ENCODE measurements at regions not wholly inside any gene's neighbourhood (a gene's known extent, or its start where the extent isn't known, plus 50 kb on each side); places are given as distances from the start of the nearest gene placed in this dataset.

- no peak for DNase-seq
Measured at GRCh38 chr15:97350813-97351212, 609.7 kb upstream of the ARRDC4 start.

GRCh38 chr15:97383516-97383915 is 577.0 kb upstream of the ARRDC4 start:
- DNase-seq = peak; percentile 29

GRCh38 chr15:97386940-97387339 is 573.6 kb upstream of the ARRDC4 start:
- DNase-seq = no peak

GRCh38 chr15:97401195-97401594 is 559.3 kb upstream of the ARRDC4 start:
- no peak for DNase-seq

- DNase-seq = no peak
Measured at GRCh38 chr15:97401970-97402369, 558.5 kb upstream of the ARRDC4 start.

GRCh38 chr15:97406841-97407240 is 553.7 kb upstream of the ARRDC4 start:
- no peak for DNase-seq

GRCh38 chr15:97410897-97411575 is 549.5 kb upstream of the ARRDC4 start:
- DNase-seq = no peak

GRCh38 chr15:97420130-97420529 is 540.4 kb upstream of the ARRDC4 start:
- DNase-seq = no peak

- DNase-seq = no peak
Measured at GRCh38 chr15:97425596-97425995, 534.9 kb upstream of the ARRDC4 start.

- no peak for DNase-seq
Measured at GRCh38 chr15:97443101-97443500, 517.4 kb upstream of the ARRDC4 start.

GRCh38 chr15:97446138-97446537 is 514.4 kb upstream of the ARRDC4 start:
- no peak for DNase-seq

- DNase-seq = peak; percentile 35
Measured at GRCh38 chr15:97456521-97457202, 503.8 kb upstream of the ARRDC4 start.

- no peak for DNase-seq
Measured at GRCh38 chr15:97457203-97457847, 503.2 kb upstream of the ARRDC4 start.

GRCh38 chr15:97459771-97460170 is 500.7 kb upstream of the ARRDC4 start:
- DNase-seq = no peak

- DNase-seq = no peak
Measured at GRCh38 chr15:97461226-97461625, 499.3 kb upstream of the ARRDC4 start.

GRCh38 chr15:97463696-97464095 is 496.8 kb upstream of the ARRDC4 start:
- DNase-seq = no peak

- DNase-seq = no peak
Measured at GRCh38 chr15:97470417-97470816, 490.1 kb upstream of the ARRDC4 start.

GRCh38 chr15:97473627-97474026 is 486.9 kb upstream of the ARRDC4 start:
- DNase-seq = no peak

- DNase-seq = no peak
Measured at GRCh38 chr15:97479957-97480356, 480.5 kb upstream of the ARRDC4 start.

- DNase-seq = peak; percentile 10
Measured at GRCh38 chr15:97482521-97482920, 478.0 kb upstream of the ARRDC4 start.

GRCh38 chr15:97483232-97483631 is 477.3 kb upstream of the ARRDC4 start:
- no peak for DNase-seq

GRCh38 chr15:97490429-97490828 is 470.1 kb upstream of the ARRDC4 start:
- no peak for DNase-seq

GRCh38 chr15:97501291-97501690 is 459.2 kb upstream of the ARRDC4 start:
- no peak for DNase-seq

- no peak for DNase-seq
Measured at GRCh38 chr15:97502038-97502437, 458.5 kb upstream of the ARRDC4 start.
